ENCODE measurements at regions not wholly inside any gene's neighbourhood (a gene's known extent, or its start where the extent isn't known, plus 50 kb on each side); places are given as distances from the start of the nearest gene placed in this dataset.
"Not testable (repeated sequence)": the region's sequence is repeated elsewhere in the genome, so short reads cannot be mapped to it uniquely, and the experiment has no call there.

- H3K27me3 ChIP-seq (ENCODE audit: control insufficient read depth in 2 of 2, insufficient read depth in 1 of 2, low read length in 1 of 2), result peaks cover 26 to 74% of the 10 kb centered on the region in 2 donors
- no peaks in the 10 kb centered on the region for H3K9me3 ChIP-seq (ENCODE audit: control insufficient read depth in 2 of 2, insufficient read depth in 1 of 2, low read length in 1 of 2)
- WGBS, result 80% methylated on average over 11 of the region's 11 CpGs
- no peaks in the 10 kb centered on the region for H3K36me3 ChIP-seq (ENCODE audit: control insufficient read depth in 2 of 2, insufficient read depth in 2 of 2, low read length in 1 of 2)
- no peak for DNase-seq (ENCODE audit: low read depth in 6 of 9, low spot score in 9 of 9)
- H3K27ac ChIP-seq (ENCODE audit: low read depth in 1 of 2, low read length in 1 of 2), result no peak overlapping the region
- no peaks in the 10 kb centered on the region for H3K4me1 ChIP-seq (ENCODE audit: control insufficient read depth in 2 of 2, insufficient read depth in 2 of 2, low read length in 2 of 2)
- H3K4me3 ChIP-seq (ENCODE audit: low read length in 2 of 2), result no peak overlapping the region
These were observed 52.4 kb upstream of the EIF5 start for GRCh38 chr14:103281496-103282231.

DNA sequence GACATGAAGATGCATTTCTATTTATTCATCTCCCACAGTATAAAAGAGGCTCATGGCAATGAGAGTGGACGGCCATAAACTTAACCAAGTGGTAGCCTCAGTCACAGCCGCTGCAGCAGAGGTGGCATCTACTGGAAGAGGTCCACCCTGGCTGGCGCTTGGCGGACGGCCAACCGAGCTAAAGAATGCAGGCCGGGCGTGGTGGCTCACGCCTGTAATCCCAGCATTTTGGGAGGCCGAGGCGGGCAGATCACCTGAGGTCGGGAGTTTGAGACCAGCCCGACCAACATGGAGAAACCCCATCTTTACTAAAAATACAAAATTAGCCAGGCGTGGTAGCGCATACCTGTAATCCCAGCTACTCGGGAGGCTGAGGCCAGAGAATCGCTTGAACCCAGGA, 51.7 kb upstream of the EIF5 start:
- not testable (repeated sequence) for H3K27ac ChIP-seq (ENCODE audit: low read depth in 1 of 2, low read length in 1 of 2); H3K36me3 ChIP-seq (ENCODE audit: control insufficient read depth in 2 of 2, insufficient read depth in 2 of 2, low read length in 1 of 2); H3K9me3 ChIP-seq (ENCODE audit: control insufficient read depth in 2 of 2, insufficient read depth in 1 of 2, low read length in 1 of 2); H3K4me3 ChIP-seq (ENCODE audit: low read length in 2 of 2); H3K4me1 ChIP-seq (ENCODE audit: control insufficient read depth in 2 of 2, insufficient read depth in 2 of 2, low read length in 2 of 2); DNase-seq (ENCODE audit: low read depth in 6 of 9, low spot score in 9 of 9)
- 97% methylated on average over 17 of the region's 17 CpGs for WGBS
- peaks cover 26 to 77% of the 10 kb centered on the region in 2 donors for H3K27me3 ChIP-seq (ENCODE audit: control insufficient read depth in 2 of 2, insufficient read depth in 1 of 2, low read length in 1 of 2)

GRCh38 chr14:103282932-103283331, 51.1 kb upstream of the EIF5 start:
- H3K27me3 ChIP-seq (ENCODE audit: control insufficient read depth in 2 of 2, insufficient read depth in 1 of 2, low read length in 1 of 2), result peaks cover 22 to 75% of the 10 kb centered on the region in 2 donors
- DNase-seq (ENCODE audit: low read depth in 6 of 9, low spot score in 9 of 9), result no peak
- no peaks in the 10 kb centered on the region for H3K4me1 ChIP-seq (ENCODE audit: control insufficient read depth in 2 of 2, insufficient read depth in 2 of 2, low read length in 2 of 2)
- no peak overlapping the region for H3K27ac ChIP-seq (ENCODE audit: low read depth in 1 of 2, low read length in 1 of 2)
- 84% methylated on average over 5 of the region's 5 CpGs for WGBS
- no peaks in the 10 kb centered on the region for H3K9me3 ChIP-seq (ENCODE audit: control insufficient read depth in 2 of 2, insufficient read depth in 1 of 2, low read length in 1 of 2)
- no peak overlapping the region for H3K4me3 ChIP-seq (ENCODE audit: low read length in 2 of 2)
- H3K36me3 ChIP-seq (ENCODE audit: control insufficient read depth in 2 of 2, insufficient read depth in 2 of 2, low read length in 1 of 2), result no peaks in the 10 kb centered on the region

DNA sequence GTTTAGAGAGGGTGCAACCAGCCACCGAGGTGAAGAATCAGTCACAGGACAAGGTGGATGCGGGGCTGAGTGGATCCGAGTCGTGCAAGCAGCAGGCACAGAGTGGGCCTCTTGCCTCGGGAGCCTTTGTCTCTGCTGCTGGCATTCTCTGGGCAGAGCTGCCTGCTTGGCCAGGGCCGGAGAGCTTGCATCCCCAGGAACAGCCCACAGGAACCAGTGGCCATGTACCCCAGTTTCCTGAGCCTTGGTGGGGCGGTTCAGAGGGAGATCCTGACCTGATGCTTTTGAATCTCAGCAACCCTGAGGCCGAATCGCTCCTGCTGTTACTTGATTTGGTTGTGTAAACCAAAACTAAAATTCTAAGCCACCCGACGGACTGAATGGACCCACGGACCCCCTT, 50.1 kb upstream of the EIF5 start:
- no peaks in the 10 kb centered on the region for H3K4me1 ChIP-seq (ENCODE audit: control insufficient read depth in 2 of 2, insufficient read depth in 2 of 2, low read length in 2 of 2)
- WGBS, result 86% methylated on average over 12 of the region's 12 CpGs
- peaks cover 17 to 69% of the 10 kb centered on the region in 2 donors for H3K27me3 ChIP-seq (ENCODE audit: control insufficient read depth in 2 of 2, insufficient read depth in 1 of 2, low read length in 1 of 2)
- no peaks in the 10 kb centered on the region for H3K9me3 ChIP-seq (ENCODE audit: control insufficient read depth in 2 of 2, insufficient read depth in 1 of 2, low read length in 1 of 2)
- H3K27ac ChIP-seq (ENCODE audit: low read depth in 1 of 2, low read length in 1 of 2), result no peak overlapping the region
- H3K4me3 ChIP-seq (ENCODE audit: low read length in 2 of 2), result no peak overlapping the region
- no peak for DNase-seq (ENCODE audit: low read depth in 6 of 9, low spot score in 9 of 9)
- no peaks in the 10 kb centered on the region for H3K36me3 ChIP-seq (ENCODE audit: control insufficient read depth in 2 of 2, insufficient read depth in 2 of 2, low read length in 1 of 2)
